GOT3 (cell line): ENCODE measurements at regions not wholly inside any gene's neighbourhood (a gene's known extent, or its start where the extent isn't known, plus 50 kb on each side); places are given as distances from the start of the nearest gene placed in this dataset.

Experiments
- DNase-seq: peaks from one replicate; lab custom pipeline; 2025; ENCODE audit warnings: mixed read lengths; lab: John Stamatoyannopoulos, UW

DNA sequence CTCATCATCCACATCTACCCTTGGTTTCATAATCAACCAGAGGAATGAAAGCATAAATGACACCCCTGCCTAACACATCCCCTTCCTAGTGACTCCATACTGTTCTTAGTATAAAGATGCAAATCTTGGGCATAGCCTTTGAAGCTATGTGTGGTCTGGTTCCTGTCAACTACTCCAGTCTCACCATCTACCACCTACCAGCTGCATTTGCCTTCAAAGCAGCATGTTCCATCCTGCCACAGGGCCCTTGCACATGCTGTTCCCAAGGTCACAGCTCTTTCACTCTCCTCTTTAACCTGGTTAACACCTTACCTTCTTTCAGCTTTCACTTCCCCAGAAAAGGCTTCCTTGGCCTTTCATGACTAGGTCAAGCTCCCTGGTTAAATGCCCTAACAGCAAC lies 62.3 kb upstream of the ARHGEF3 start:
- no peak for DNase-seq

DNA sequence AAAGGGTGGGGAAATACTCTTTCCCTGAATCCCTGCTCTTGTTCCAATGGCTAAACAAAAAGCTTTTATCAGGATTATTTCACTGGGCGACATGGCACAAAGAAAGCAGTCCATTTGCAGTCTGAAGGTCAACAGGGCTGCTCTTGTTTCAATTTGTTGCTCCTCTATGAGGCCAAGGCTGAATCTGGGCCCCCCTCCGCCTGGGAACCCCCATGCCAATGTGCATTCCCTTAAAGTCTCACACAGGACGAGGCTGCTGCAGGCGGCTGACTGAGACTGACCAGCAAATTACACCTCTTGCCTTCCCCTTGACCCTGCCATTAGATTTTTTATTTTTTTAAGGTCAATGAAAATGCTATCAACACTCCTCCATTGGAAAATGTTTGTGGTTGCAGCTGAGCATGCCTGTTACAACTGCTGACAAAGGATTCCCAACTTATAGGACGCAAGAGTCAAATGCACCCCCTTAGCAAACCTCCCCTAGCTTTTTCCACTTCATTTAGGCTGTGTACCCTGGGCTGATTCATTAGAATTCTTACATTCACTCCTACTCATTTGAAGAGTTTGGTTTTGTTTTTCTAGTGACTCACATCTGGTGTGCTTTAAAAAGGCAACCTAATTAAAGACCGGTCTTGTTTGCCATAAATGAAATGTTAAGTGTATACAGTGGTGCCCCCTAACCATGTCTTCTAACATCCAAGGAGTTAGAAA lies 60.8 kb upstream of the ARHGEF3 start:
- DNase-seq, result no peak

DNA sequence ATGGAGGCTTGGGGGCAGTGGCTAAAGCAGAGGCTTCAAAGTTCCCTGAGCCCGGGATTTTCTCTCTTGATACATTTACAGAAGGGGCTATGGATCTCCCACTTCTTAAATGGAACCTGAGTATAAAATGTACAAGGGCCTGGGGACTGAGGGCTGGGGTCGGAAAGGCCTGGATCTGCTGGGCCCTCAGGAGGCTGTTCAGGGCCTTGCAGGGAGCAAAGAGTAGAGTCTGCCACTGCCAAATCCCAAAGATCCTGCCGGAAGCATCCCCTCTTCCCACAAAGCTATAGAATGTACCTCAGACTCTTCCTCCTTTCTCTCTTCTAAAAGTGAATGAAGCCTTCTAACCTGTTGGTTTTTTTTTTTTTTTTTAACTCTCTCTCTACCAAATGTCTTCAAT lies 59.8 kb upstream of the ARHGEF3 start:
- no peak for DNase-seq

DNA sequence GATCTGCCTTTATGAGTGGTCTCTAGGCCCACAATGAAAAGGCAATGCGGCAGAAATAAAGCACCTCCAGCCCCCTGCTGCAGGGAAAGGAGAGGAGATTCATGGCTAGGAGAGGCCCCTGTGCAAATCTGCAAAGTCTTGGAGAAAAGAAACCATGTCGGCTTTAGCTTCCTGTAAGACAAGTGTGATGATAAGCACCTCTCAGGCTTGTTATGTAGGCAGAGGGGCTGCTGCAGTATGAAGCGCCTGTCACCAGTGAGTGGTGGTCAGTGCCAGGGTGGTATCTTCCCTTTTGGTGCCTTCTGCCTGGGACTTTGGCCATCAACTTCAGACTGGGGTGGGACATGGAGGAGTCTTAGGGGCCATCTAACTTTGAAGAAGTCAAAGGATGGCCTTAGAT lies 59.2 kb upstream of the ARHGEF3 start:
- DNase-seq, result no peak

DNA sequence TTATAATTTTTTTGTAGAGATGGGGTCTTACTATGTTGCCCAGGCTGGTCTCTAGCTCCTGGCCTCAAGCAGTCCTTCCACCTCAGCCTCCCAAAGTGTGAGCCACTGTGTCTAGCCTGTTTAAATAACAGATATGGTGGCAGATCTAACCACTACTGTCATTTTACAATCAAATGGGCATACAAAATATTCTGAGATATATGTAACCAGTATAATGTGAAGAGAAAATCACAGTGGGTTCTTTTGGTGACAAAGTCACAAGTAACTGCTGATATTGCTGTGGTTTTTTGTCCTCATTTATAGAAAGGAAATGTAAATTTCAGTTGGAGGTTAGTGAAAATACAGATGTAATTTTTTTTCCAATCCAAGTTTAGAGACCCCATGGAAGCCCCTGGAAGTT lies 58.6 kb upstream of the ARHGEF3 start:
- DNase-seq, result no peak

DNA sequence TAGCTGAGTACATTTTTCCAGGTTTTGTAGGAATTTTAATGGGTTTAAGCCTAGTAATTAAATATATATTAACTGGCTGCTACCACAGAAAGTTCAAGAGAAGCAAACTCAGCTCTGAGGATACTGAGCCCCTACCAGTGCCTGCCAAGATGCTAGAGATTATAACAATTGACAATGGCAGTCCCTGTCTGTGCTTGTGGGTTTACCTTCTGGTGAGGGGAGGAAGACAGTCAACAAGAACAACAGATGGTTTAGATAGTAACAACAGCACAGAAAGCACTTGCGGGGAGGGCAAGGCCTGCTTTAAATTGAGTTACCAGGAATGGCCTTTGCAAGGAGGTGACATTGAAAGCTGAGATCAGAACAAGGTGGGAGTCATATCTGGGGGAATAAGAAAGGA lies 56.6 kb upstream of the ARHGEF3 start:
- DNase-seq, result no peak

DNA sequence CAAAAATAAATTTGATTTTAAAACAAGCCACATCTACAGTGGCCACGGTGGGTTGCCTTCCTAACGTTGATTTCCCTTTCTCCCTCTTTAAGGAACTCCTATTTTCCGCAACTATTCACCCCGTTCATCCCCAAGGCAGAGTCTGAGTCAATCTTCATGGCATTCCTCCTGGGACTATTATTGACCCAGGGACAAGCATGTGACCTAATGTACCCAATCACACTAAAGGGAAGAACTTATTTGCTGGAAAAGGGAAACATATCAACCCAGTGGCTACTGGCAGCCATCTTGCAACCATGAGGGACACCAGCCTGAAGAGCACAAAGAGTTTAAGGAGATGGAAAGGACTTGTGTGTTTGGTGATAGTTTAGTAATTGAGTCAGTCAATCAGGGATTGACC lies 55.4 kb upstream of the ARHGEF3 start:
- DNase-seq, result no peak

DNA sequence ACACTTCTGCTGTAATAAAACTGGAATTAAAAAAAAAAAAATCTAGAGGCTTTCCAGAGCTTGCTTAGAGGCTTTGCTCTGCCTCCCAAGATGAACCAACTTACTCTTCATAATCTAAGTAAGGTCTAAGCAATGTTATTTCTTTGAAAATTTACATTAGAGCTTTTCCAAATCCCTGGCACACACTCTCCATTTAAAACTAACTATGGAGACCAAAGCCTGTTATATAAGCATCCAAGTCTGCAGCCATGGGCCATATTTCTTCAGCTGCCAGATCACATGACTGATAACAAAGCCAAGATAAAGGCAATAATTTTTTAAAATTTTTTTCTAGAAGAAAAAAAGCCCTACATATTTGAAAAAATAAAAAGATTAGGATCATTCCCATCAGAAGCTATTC lies 55.0 kb upstream of the ARHGEF3 start:
- no peak for DNase-seq

DNA sequence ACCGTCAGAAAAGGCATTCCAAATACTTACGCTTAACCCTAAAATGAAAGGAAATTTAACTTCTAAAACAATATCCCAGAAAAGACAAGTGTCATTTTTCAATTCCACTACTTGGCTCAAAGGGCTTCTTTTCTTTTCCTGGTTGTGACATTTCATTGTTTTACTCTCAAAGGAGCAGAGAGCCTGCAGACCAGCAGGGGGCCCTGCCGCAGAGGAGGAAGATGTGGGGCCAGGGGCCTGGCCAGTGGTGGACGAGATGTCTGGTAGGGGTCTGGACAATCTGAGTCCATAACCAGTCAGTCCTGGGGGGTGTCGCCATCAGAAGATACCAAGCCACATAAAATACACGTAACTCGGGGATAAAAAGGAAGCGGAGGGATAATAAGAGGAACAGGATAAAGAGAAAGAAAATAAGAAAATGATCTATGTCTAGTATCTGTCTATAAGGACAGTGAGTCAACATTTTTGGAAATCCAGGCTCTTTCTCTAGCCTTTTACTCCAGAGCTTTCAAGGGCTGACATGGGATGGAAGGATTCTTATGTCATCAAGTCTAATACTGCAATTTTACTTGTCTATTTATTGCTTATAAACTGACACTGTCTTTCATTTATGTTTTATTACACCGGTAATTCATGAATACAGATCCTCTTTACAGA lies 54.2 kb upstream of the ARHGEF3 start:
- no peak for DNase-seq

DNA sequence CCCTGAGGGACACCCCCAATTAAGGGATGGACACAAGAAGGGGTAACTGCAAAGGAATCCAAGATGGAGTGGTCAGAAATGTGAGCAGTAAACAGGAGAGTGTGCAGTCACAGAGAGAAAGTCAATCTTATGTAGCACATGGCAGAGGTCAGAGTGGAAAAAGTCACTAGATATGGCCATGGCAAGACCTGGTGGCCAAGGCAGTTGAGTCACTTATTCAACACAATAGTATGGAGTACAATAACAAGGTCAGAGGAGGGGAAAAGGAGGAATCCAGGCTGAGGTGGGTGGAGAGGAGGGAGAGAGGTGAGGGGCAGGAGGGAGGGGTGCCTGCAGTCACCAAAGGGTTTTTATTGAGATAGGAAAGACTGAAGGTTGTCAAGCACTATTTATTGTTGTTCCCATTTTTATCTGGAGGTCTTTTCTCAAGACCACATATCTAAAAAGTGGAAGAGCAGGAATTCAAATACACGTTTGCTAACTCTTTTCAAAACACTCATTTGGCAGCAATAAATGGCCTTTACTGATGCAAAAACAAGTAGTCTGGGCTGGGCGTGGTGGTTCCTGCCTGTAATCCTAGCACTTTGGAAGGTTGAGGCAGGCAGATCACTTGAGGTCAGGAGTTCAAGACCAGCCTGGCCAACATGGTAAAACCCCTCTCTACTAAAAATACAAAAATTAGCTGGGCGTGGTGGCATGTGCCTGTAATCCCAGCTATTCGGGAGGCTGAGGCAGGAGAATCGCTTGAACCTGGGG lies 53.3 kb upstream of the ARHGEF3 start:
- no peak for DNase-seq

DNA sequence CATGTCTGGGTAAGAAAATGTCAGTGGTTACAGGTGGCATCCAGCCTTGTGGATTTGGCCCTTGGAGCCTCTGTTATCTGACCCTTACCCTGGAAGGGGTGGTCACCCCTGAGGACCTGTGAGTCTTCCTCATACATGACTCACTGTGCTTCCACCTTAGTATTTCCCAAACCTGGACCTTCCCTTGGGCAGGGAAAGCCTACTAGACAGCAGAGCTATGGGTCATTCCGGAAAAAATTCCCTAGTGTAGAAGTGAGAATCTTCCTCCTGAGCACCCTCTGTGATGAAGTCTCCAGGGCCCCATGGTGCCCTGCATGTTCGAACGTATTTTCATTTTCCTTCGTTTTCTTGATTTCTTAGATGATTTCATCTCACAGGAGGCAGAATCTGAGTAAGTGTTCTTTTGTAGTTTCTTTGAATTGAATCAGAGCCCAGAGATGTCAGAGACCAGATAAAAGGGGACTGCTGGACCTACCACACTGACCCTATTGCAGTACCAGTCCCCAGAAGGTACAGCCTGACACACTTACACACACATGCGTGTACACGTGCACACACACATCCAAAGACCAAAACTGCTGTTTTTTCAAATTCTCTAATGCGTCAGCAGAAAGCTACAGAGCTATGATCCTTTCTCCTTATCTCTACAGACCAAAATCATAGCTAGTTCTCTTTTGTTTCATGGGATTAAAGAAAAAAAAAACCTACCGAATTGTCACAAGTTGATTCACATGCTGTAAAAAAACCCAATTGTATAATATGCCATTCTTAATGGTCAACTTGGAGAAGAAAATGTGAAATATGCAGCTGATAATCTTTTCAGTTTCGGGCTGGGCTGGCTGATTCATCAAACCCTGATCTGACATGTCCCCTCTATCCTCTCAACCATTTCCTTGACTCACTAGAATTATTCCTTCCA lies 50.5 kb upstream of the ARHGEF3 start:
- no peak for DNase-seq
